H1 (cell line): ENCODE measurements at regions not wholly inside any gene's neighbourhood (a gene's known extent, or its start where the extent isn't known, plus 50 kb on each side); places are given as distances from the start of the nearest gene placed in this dataset.

Experiments used
- POLR2A ChIP-seq, 2 experiments: IDR thresholded peaks; 1 replicate in 1 of 2; 2 replicates in 1 of 2; pipeline ENCODE4 v1.6.1; 2011; ENCODE audit warnings: low read depth in 2 of 2, low read length in 2 of 2, mild to moderate bottlenecking in 2 of 2; ENCODE audit errors: control extremely low read depth in 1 of 2
- POLR2AphosphoS5 ChIP-seq: IDR thresholded peaks from 2 replicates; pipeline ENCODE4 v1.6.1; 2011; ENCODE audit warnings: low read depth, low read length
- TBP ChIP-seq: IDR thresholded peaks from 2 replicates; pipeline ENCODE4 v1.6.1; 2011; ENCODE audit warnings: low read depth, low read length, improper control_type of control experiment
- TF ChIP-seq, protein P1 (sequence below), 3 experiments: IDR thresholded peaks; 1 replicate in 2 of 3; 2 replicates in 1 of 3; pipeline versions ENCODE4 v1.5.1 to v1.6.1; 2011; ENCODE audit warnings: low read length in 3 of 3, mild to moderate bottlenecking in 3 of 3, inconsistent platforms in 2 of 3, low read depth in 1 of 3, moderate library complexity in 1 of 3; ENCODE audit not compliant: insufficient read depth in 1 of 3; ENCODE audit errors: control extremely low read depth in 1 of 3

DNA sequence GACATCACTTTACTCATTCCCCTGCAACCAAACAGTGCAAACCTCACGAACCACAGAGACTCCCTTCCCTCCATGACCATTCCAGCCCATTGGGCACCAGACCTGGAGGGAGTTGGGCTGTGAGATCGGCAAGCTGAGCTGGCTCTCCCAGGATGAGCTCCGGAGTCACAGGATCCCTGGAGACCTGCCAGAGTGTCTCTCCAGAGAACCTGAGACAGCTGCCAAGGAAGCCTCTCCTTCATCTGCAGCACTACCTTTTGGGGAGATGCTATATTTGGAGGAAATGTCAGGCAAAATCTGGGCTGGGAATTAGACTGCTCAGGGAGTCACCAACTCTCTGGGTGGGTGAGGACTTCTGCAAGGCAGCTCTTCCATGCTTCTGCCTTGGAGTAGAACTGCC lies 417.4 kb downstream of the TNS1 start:
- TF ChIP-seq, protein P1, sequence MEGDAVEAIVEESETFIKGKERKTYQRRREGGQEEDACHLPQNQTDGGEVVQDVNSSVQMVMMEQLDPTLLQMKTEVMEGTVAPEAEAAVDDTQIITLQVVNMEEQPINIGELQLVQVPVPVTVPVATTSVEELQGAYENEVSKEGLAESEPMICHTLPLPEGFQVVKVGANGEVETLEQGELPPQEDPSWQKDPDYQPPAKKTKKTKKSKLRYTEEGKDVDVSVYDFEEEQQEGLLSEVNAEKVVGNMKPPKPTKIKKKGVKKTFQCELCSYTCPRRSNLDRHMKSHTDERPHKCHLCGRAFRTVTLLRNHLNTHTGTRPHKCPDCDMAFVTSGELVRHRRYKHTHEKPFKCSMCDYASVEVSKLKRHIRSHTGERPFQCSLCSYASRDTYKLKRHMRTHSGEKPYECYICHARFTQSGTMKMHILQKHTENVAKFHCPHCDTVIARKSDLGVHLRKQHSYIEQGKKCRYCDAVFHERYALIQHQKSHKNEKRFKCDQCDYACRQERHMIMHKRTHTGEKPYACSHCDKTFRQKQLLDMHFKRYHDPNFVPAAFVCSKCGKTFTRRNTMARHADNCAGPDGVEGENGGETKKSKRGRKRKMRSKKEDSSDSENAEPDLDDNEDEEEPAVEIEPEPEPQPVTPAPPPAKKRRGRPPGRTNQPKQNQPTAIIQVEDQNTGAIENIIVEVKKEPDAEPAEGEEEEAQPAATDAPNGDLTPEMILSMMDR (IDR thresholded peaks at IDR 0.05; ENCODE audit: control extremely low read depth in 1 of 3, insufficient read depth in 1 of 3, low read depth in 1 of 3, low read length in 3 of 3), result no peak
- TF ChIP-seq POLR2AphosphoS5 (no peak), POLR2A (IDR thresholded peaks at IDR 0.05; ENCODE audit: control extremely low read depth in 1 of 2, low read depth in 2 of 2, low read length in 2 of 2) (no peak), TBP (no peak)
